D721Med (cell line): ENCODE measurements at regions not wholly inside any gene's neighbourhood (a gene's known extent, or its start where the extent isn't known, plus 50 kb on each side); places are given as distances from the start of the nearest gene placed in this dataset.

Experiments
- DNase-seq: peaks from one replicate; pipeline ENCODE4 v3.0.0; 2011; ENCODE audit warnings: low spot score; ENCODE audit not compliant: insufficient read length
- FAIRE-seq: peaks from 2 replicates; lab custom pipeline; 2011; peaks lifted over from hg19 to GRCh38; lab: Jason Lieb, UNC
- CTCF ChIP-seq: IDR thresholded peaks from 2 replicates; pipeline ENCODE4 v1.5.1; 2012; ENCODE audit warnings: mild to moderate bottlenecking, control low read depth; ENCODE audit not compliant: insufficient read depth; ENCODE audit errors: missing control alignments

GRCh38 chr5:164153469-164154172, 648.2 kb downstream of the MAT2B start:
- DNase-seq (no peak), FAIRE-seq (no peak)
- TF ChIP-seq CTCF: no peak

GRCh38 chr5:164170814-164171213, 665.4 kb downstream of the MAT2B start:
- TF ChIP-seq CTCF: no peak
- DNase-seq (no peak), FAIRE-seq (no peak)

- DNase-seq: no peak
- no peak for FAIRE-seq
These were observed 669.7 kb downstream of the MAT2B start for GRCh38 chr5:164175083-164175482.

GRCh38 chr5:164179406-164179805, 674.0 kb downstream of the MAT2B start:
- TF ChIP-seq CTCF: no peak
- DNase-seq (no peak), FAIRE-seq (no peak)

More at GRCh38 chr5:164175083-164175482, 669.7 kb downstream of the MAT2B start:
- TF ChIP-seq CTCF: no peak

GRCh38 chr5:164181604-164182003, 676.2 kb downstream of the MAT2B start:
- FAIRE-seq: no peak
- no peak for DNase-seq

GRCh38 chr5:164184158-164184557, 678.7 kb downstream of the MAT2B start:
- DNase-seq: no peak
- FAIRE-seq: no peak
- TF ChIP-seq CTCF: no peak

More at GRCh38 chr5:164181604-164182003, 676.2 kb downstream of the MAT2B start:
- TF ChIP-seq CTCF: no peak

- no peak for FAIRE-seq
- no peak for TF ChIP-seq CTCF
- DNase-seq: no peak
These were observed 679.6 kb downstream of the MAT2B start for GRCh38 chr5:164185000-164185399.
